ENCODE measurements at regions not wholly inside any gene's neighbourhood (a gene's known extent, or its start where the extent isn't known, plus 50 kb on each side); places are given as distances from the start of the nearest gene placed in this dataset.

DNA sequence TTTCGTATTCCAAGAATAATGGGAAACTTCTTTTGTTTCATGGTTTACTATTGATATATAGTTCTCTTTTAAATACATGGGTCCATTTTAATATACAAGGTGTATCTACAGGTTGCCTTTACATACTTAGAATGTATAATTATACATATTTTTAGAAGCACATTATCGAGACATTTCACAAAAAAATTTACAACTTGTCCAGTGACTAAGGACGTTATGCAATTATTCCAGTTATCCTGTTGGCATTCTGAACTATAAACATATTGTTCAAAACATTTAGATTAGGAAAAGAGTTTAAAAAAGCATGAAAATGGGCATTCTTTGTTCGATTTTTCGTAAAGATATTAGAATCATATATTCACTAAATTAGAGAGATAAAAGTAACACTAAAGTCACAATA is 344.6 kb upstream of the TMEFF2 start:
- TF ChIP-seq, protein P1, sequence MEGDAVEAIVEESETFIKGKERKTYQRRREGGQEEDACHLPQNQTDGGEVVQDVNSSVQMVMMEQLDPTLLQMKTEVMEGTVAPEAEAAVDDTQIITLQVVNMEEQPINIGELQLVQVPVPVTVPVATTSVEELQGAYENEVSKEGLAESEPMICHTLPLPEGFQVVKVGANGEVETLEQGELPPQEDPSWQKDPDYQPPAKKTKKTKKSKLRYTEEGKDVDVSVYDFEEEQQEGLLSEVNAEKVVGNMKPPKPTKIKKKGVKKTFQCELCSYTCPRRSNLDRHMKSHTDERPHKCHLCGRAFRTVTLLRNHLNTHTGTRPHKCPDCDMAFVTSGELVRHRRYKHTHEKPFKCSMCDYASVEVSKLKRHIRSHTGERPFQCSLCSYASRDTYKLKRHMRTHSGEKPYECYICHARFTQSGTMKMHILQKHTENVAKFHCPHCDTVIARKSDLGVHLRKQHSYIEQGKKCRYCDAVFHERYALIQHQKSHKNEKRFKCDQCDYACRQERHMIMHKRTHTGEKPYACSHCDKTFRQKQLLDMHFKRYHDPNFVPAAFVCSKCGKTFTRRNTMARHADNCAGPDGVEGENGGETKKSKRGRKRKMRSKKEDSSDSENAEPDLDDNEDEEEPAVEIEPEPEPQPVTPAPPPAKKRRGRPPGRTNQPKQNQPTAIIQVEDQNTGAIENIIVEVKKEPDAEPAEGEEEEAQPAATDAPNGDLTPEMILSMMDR (IDR thresholded peaks at IDR 0.05; ENCODE audit: insufficient read depth, low read depth, low read length): no peak
- no peak for TF ChIP-seq EZH2 (IDR thresholded peaks at IDR 0.05; ENCODE audit: insufficient read depth, low read length)
